ENCODE measurements at regions not wholly inside any gene's neighbourhood (a gene's known extent, or its start where the extent isn't known, plus 50 kb on each side); places are given as distances from the start of the nearest gene placed in this dataset.

GRCh38 chr9:110125763-110126351 is 82.1 kb downstream of the C9orf152 start:
- TF ChIP-seq CTCF (IDR thresholded peaks at IDR 0.05) = no peak
- TF ChIP-seq POLR2A (IDR thresholded peaks at IDR 0.05) = no peak

Measured in testis (tissue), 2 donors.